C4-2B (cell line): ENCODE measurements at regions not wholly inside any gene's neighbourhood (a gene's known extent, or its start where the extent isn't known, plus 50 kb on each side); places are given as distances from the start of the nearest gene placed in this dataset.

ENCODE experiments used
- H3K27ac ChIP-seq: fragments of 450-650 bp; 2 replicates; pipeline ENCODE4 v1.5.1; 2017
- ZFX ChIP-seq: fragments of 450-650 bp; IDR thresholded peaks from 2 replicates; pipeline ENCODE4 v1.6.1; 2017
- TF ChIP-seq, protein P1 (sequence below): fragments of 450-650 bp; conservative IDR thresholded peaks from 2 replicates; pipeline ENCODE4 v1.5.1; 2017; ENCODE audit warnings: mild to moderate bottlenecking

DNA sequence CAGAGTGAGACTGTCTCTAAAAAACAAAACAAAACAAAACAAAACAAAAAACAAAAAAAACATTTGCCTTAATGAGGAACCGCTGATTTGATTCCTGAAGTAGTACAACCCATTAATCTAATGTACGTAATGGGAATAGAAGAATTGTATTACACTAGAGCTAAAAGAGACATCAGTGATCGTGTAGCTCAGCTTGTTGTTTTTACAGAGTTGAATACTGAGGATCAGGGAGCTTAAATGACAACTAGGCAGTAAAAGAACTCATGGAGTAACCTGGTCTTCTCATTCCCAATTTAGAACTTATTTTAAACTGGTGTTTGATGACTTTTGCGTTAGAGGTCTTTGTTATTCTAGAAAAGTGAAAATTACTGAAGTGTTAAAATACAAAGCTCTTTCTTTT, 65.1 kb upstream of the SLC28A3 start:
- H3K27ac ChIP-seq = no peak overlapping the region
- no peak for TF ChIP-seq ZFX
- TF ChIP-seq, protein P1, sequence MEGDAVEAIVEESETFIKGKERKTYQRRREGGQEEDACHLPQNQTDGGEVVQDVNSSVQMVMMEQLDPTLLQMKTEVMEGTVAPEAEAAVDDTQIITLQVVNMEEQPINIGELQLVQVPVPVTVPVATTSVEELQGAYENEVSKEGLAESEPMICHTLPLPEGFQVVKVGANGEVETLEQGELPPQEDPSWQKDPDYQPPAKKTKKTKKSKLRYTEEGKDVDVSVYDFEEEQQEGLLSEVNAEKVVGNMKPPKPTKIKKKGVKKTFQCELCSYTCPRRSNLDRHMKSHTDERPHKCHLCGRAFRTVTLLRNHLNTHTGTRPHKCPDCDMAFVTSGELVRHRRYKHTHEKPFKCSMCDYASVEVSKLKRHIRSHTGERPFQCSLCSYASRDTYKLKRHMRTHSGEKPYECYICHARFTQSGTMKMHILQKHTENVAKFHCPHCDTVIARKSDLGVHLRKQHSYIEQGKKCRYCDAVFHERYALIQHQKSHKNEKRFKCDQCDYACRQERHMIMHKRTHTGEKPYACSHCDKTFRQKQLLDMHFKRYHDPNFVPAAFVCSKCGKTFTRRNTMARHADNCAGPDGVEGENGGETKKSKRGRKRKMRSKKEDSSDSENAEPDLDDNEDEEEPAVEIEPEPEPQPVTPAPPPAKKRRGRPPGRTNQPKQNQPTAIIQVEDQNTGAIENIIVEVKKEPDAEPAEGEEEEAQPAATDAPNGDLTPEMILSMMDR = no peak

DNA sequence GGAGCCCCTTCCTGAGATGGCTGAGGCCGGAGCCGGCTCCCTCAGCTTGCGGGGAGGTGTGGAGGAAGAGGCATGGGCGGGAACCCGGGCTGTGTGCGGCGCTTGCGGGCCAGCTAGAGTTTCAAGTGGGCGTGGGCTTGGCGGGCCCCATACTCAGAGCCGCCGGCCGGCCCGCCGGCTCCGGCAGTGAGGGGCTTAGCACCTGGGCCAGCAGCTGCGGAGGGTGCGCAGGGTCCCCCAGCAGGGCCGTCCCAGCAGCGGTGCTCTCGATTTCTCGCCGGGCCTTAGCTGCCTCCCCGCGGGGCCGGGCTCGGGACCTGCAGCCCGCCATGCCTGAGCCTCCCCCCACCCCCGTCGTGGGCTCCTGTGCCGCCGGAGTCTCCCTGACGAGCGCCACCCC, 67.9 kb upstream of the SLC28A3 start:
- no peak overlapping the region for H3K27ac ChIP-seq
- TF ChIP-seq, protein P1 = no peak
- no peak for TF ChIP-seq ZFX

DNA sequence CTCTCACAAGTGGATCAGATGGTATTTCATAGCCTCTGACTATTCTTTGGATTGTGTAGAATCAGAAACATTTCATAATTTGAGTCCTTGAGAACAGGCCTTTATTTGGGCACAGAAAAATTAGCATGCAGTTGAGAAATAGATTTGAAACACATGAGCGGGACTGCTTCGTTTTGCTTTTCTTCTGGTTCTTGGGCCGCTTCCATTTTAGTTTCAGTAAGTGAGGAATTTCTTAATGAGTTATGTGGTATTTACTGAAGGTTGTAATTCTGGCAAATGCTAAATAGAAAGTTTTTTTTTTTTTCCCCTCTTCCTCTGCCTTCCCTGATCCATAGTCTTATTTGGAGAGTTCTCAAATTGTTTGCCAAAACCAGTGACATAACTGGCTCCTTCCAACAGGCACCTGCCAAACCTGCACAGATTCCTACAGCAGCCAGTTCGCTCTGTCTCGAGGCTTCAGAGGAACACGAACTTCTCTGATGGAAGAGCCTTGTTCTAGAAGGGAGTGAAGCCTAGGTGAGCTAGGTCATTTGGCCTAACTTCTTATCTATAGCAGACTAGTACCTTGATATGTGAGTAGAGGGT, 71.2 kb upstream of the SLC28A3 start:
- TF ChIP-seq, protein P1 = no peak
- TF ChIP-seq ZFX = no peak
- H3K27ac ChIP-seq = no peak overlapping the region

DNA sequence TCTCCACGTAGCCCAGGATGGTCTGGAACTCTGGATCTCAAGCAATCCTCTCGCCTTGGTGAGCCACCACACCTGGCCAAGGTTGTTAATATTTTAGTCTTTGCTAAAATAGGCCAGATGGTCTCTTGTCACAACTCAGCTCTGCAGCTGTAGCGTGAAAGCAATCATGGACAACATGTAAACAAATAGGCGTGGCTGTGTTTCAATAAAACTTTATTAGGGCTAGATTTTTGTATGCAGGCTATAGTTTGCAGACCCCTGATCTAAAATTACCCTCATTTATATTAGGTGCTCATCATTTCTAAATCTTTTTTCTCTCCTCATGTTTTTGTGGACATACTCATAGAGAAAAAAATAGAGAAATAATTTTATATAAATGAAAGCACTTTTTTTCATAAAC, 72.1 kb upstream of the SLC28A3 start:
- no peak for TF ChIP-seq ZFX
- TF ChIP-seq, protein P1 = no peak
- H3K27ac ChIP-seq = no peak overlapping the region

DNA sequence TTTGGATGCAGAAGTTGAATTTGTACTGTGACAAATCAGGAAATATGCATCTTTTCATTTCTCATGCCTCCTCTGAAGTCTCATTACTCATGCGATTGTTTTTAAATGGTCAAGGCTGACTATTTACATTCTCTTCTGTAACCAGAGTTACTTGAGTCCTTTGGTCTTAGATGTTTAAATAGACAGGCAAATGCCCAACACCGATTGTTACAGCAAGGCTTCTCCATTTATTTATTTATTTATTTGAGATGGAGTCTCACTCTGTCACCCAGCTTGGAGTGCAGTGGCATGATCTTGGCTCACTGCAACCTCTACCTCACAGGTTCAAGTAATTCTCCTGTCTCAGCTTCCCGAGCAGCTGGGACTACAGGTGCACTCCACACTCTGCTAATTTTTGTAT, 72.7 kb upstream of the SLC28A3 start:
- no peak overlapping the region for H3K27ac ChIP-seq
- TF ChIP-seq ZFX = no peak
- TF ChIP-seq, protein P1 = no peak

DNA sequence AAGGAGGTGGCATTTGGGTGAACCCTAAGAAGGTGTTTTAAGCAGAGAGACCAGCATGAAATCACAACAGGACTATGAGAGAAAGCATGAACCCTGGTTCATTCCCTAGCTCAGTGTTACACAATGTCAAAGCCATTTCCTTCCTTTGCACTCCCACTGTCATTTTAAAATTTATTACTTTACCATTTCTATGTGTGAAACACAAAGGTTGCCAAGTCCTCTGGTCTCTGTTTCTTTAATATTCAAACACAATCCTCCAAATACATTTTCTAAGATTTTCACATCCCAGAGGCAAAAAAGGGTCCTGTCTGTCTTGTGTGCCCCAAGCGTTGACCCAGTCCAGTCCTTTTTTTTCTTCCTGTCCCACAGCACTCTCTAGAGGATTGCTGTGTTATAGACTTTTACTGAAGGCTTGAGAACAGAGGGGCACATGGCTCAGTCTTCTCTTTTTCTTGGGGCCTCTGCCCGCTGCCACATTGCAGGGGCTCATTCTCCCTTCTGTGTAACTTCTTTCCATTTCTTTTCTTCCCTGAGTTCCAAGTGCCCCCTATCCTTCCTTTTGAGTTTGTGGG, 78.6 kb upstream of the SLC28A3 start:
- H3K27ac ChIP-seq = no peak overlapping the region
- TF ChIP-seq ZFX = no peak
- TF ChIP-seq, protein P1 = peak; percentile 17

DNA sequence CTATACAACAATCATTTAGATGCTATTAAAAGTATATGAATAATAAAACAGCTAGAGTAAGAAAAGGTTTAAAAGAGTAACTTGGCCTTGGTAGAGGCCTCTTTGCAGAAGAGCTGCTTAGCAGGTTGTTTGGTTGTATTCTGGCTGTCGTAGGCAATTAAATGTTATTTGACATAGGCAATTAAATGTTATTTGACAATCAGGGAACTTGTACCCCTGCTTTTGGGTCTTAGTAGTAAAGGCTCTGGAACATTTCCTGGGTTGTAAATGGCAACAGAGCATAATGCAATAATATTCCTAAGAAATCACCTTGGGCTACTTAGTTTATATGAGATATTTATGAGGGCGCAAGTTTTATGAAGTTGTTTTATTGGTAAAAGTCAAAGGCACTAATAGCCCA, 84.4 kb upstream of the SLC28A3 start:
- H3K27ac ChIP-seq = no peak overlapping the region
- TF ChIP-seq, protein P1 = no peak
- TF ChIP-seq ZFX = no peak
